Endodermal cell (in vitro differentiated cells): ENCODE measurements at regions not wholly inside any gene's neighbourhood (a gene's known extent, or its start where the extent isn't known, plus 50 kb on each side); places are given as distances from the start of the nearest gene placed in this dataset.

ENCODE experiments used
- DNase-seq: peaks from one replicate; pipeline ENCODE4 v3.0.0-alpha.2; 2017
- H3K27ac ChIP-seq: 2 replicates; pipeline ENCODE4 v1.5.1; 2013; ENCODE audit warnings: mild to moderate bottlenecking, low read depth, low read length, moderate library complexity
- H3K27me3 ChIP-seq: 2 replicates; pipeline ENCODE4 v1.6.1; 2013; ENCODE audit warnings: mild to moderate bottlenecking, low read length, moderate library complexity; ENCODE audit not compliant: insufficient read depth, control insufficient read depth, poor library complexity, severe bottlenecking
- H3K36me3 ChIP-seq: 2 replicates; pipeline ENCODE4 v1.7.0; 2013; ENCODE audit warnings: mild to moderate bottlenecking, low read length, moderate library complexity; ENCODE audit not compliant: control insufficient read depth, insufficient read depth
- H3K4me1 ChIP-seq: one replicate; pipeline ENCODE4 v1.7.0; 2013; ENCODE audit warnings: low read length; ENCODE audit not compliant: control insufficient read depth, insufficient read depth
- H3K4me3 ChIP-seq: 2 replicates; pipeline ENCODE4 v1.5.1; 2013; ENCODE audit warnings: mild to moderate bottlenecking, low read length, moderate library complexity
- H3K9ac ChIP-seq: 2 replicates; pipeline ENCODE4 v1.6.1; 2013; ENCODE audit warnings: mild to moderate bottlenecking, low read length, moderate library complexity; ENCODE audit not compliant: poor library complexity, severe bottlenecking; ENCODE audit errors: extremely low read depth
- H3K9me3 ChIP-seq: 2 replicates; pipeline ENCODE4 v1.6.1; 2013; ENCODE audit warnings: mild to moderate bottlenecking, low read length, moderate library complexity; ENCODE audit not compliant: control insufficient read depth
- H3K27ac Mint-ChIP-seq: 2 replicates; pipeline ENCODE4 v1.8.0; 2020; ENCODE audit warnings: mixed read lengths
- H3K27me3 Mint-ChIP-seq: 2 replicates; pipeline ENCODE4 v1.8.0; 2021; ENCODE audit warnings: mild to moderate bottlenecking, mixed read lengths; ENCODE audit not compliant: insufficient read depth
- H3K36me3 Mint-ChIP-seq: 2 replicates; pipeline ENCODE4 v1.8.0; 2020; ENCODE audit warnings: low read depth, mixed read lengths
- H3K4me1 Mint-ChIP-seq: 2 replicates; pipeline ENCODE4 v1.8.0; 2020; ENCODE audit warnings: mixed read lengths
- H3K4me3 Mint-ChIP-seq: 2 replicates; pipeline ENCODE4 v1.8.0; 2020; ENCODE audit warnings: mild to moderate bottlenecking, moderate library complexity, mixed read lengths
- H3K9me3 Mint-ChIP-seq: 2 replicates; pipeline ENCODE4 v1.8.0; 2020; ENCODE audit warnings: mild to moderate bottlenecking, mixed read lengths
- CTCF ChIP-seq: fragments of 200-600 bp; sonication (generic); conservative IDR thresholded peaks from 2 replicates; pipeline ENCODE4 v1.5.0; 2021; ENCODE audit warnings: antibody characterized with exemption, mild to moderate bottlenecking
- WGBS, 2 experiments: methylation state at CpG; one replicate each; pipeline versions ENCODE4 v1.1.5 to v1.1.7; 2013; ENCODE audit warnings: missing lambda C conversion rate in 2 of 2, mixed read lengths in 1 of 2; ENCODE audit not compliant: insufficient coverage in 1 of 2, insufficient read length in 1 of 2; 5-methylcytosine and 5-hydroxymethylcytosine counted together

DNA sequence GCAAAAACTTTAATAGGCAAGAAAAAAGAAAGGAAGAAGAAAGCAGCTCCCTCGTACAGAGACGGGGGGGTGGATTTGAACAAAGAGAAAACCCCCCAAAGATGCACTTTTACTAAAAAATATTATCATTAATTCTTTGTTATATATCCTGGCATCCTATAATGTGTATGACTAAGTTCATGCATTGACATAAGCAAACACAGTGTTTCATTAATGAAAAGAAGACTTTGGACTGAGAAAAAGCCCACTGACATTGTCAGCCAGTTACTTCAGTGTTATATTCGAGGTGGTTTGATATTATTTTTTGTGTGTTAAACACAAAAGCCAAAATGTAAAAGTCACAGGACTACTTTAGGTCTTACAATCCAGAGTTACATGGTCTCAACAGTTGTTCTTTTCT is 110.1 kb upstream of the DPYD start:
- Mint-ChIP-seq H3K36me3 (no peaks in the 10 kb centered on the region), H3K4me1 (no peaks in the 10 kb centered on the region), H3K27ac (no peak overlapping the region), H3K9me3 (no peaks in the 10 kb centered on the region), H3K4me3 (no peak overlapping the region), H3K27me3 (peaks cover 2% of the 10 kb centered on the region)
- H3K27ac ChIP-seq: no peak overlapping the region
- no peak overlapping the region for H3K9ac ChIP-seq
- no peaks in the 10 kb centered on the region for H3K9me3 ChIP-seq
- no peak for TF ChIP-seq CTCF
- H3K36me3 ChIP-seq: no peaks in the 10 kb centered on the region
- no peaks in the 10 kb centered on the region for H3K4me1 ChIP-seq
- H3K4me3 ChIP-seq: no peak overlapping the region
- no peak for DNase-seq
- no peaks in the 10 kb centered on the region for H3K27me3 ChIP-seq
- 75 to 100% methylated on average over 1 of the region's 3 CpGs for WGBS, 2 experiments

GRCh38 chr1:98030483-98030882 is 109.6 kb upstream of the DPYD start:
- no peaks in the 10 kb centered on the region for H3K27me3 Mint-ChIP-seq
- Histone ChIP-seq H3K9ac (no peak overlapping the region), H3K4me1 (no peaks in the 10 kb centered on the region), H3K36me3 (no peaks in the 10 kb centered on the region), H3K27me3 (no peaks in the 10 kb centered on the region), H3K9me3 (no peaks in the 10 kb centered on the region), H3K4me3 (no peak overlapping the region), H3K27ac (no peak overlapping the region)
- no peaks in the 10 kb centered on the region for H3K36me3 Mint-ChIP-seq
- H3K4me3 Mint-ChIP-seq: no peak overlapping the region
- no peaks in the 10 kb centered on the region for H3K4me1 Mint-ChIP-seq
- TF ChIP-seq CTCF: no peak
- DNase-seq: no peak
- no peaks in the 10 kb centered on the region for H3K9me3 Mint-ChIP-seq
- no peak overlapping the region for H3K27ac Mint-ChIP-seq

DNA sequence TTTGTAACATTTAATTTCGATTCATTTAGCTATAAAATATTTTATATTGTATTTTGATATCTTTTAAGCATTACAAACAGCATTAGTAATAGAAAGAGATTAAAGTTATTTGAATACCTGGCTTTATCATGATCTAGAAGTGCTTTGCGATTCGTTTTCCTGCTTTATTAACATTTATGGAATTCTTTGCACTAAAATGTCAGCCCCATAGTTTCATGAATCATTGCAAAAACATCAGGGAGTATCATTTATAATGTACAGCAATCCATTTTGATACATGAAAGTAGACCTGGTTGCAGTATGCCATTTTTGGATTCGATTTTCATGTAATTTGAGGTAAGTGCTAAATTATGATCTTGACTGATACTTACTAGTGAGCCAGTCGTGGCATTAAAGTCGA is 108.0 kb upstream of the DPYD start:
- DNase-seq: no peak
- H3K9ac ChIP-seq: no peak overlapping the region
- Mint-ChIP-seq H3K36me3 (no peaks in the 10 kb centered on the region), H3K4me1 (peaks cover 3% of the 10 kb centered on the region), H3K27me3 (no peaks in the 10 kb centered on the region), H3K27ac (no peak overlapping the region), H3K9me3 (no peaks in the 10 kb centered on the region), H3K4me3 (no peak overlapping the region)
- no peak for TF ChIP-seq CTCF
- H3K27me3 ChIP-seq: no peaks in the 10 kb centered on the region
- no peaks in the 10 kb centered on the region for H3K4me1 ChIP-seq
- no peaks in the 10 kb centered on the region for H3K9me3 ChIP-seq
- no peak overlapping the region for H3K27ac ChIP-seq
- H3K36me3 ChIP-seq: no peaks in the 10 kb centered on the region
- H3K4me3 ChIP-seq: no peak overlapping the region
- 84 to 100% methylated on average over 1 to 5 of the region's 6 CpGs for WGBS, 2 experiments
